Psoas muscle (tissue), 7 donors: ENCODE measurements at regions not wholly inside any gene's neighbourhood (a gene's known extent, or its start where the extent isn't known, plus 50 kb on each side); places are given as distances from the start of the nearest gene placed in this dataset.

Experiments
- ATAC-seq, 4 donors: fragments of 200-7000 bp; cut with Tn5 transposase; one replicate each; pipeline ENCODE4 v1.9.1; 2020; ENCODE audit warnings: moderate library complexity in 3 of 4, mild to moderate bottlenecking in 2 of 4
- DNase-seq, 2 donors: peaks; one replicate each; pipeline ENCODE4 v3.0.0-alpha.2; 2020
- H3K27ac ChIP-seq: fragments of 200-600 bp; one replicate; pipeline ENCODE4 v1.8.0; 2022
- H3K27me3 ChIP-seq, 3 donors: fragments of 200-600 bp in 1 of 3; one replicate each; pipeline versions ENCODE4 v1.6.1 to v1.8.0; 2013 to 2022; ENCODE audit warnings: low read length in 2 of 3, mild to moderate bottlenecking in 2 of 3, moderate library complexity in 1 of 3; ENCODE audit not compliant: insufficient read depth in 3 of 3
- H3K36me3 ChIP-seq, 2 donors: fragments of 200-600 bp in 1 of 2; one replicate each; pipeline versions ENCODE4 v1.6.1 to v1.8.0; 2013 to 2022; ENCODE audit warnings: low read depth in 1 of 2, mild to moderate bottlenecking in 1 of 2, moderate library complexity in 1 of 2; ENCODE audit not compliant: insufficient read depth in 1 of 2
- H3K4me1 ChIP-seq: fragments of 200-600 bp; one replicate; pipeline ENCODE4 v1.8.0; 2022
- H3K4me3 ChIP-seq: fragments of 200-600 bp; one replicate; pipeline ENCODE4 v1.8.0; 2022; ENCODE audit warnings: mild to moderate bottlenecking
- H3K9me3 ChIP-seq: fragments of 200-600 bp; one replicate; pipeline ENCODE4 v1.8.0; 2022
- CTCF ChIP-seq: fragments of 200-600 bp; IDR thresholded peaks from one replicate; pipeline ENCODE4 v1.8.0; 2022; ENCODE audit warnings: antibody characterized with exemption
- WGBS, 3 donors: extraction: QIAGEN DNeasy Blood & Tissue Kit; methylation state at CpG; one replicate each; pipeline versions ENCODE4 v1.1.6 to v1.1.7; 2013; 5-methylcytosine and 5-hydroxymethylcytosine counted together
- intact Hi-C, 2 donors: fragments of 100-400 bp; cut with DNase I; formaldehyde crosslinking; loops; one replicate each; pipeline versions ENCODE4 v1.11.0 to v1.14.2; 2022
- donor health status: healthy with polysubstance abuse.
- donor health status: DM: no; HTN: no; CAD: no; lungs with moderate emphysema.
- donor health status: Bipolar disorder and iron deficiency.
- donor health status: healthy.
- donor health status: DM: yes; HTN: yes; CAD: no.
- donor health status: DM: no; HTN: no; CAD: no.
- donor health status: DM: yes; HTN: yes; CAD: no.

GRCh38 chr15:96564546-96564945 lies 234.0 kb downstream of the NR2F2 start:
- Histone ChIP-seq H3K36me3 (no peaks in the 10 kb centered on the region), H3K27me3 (peaks cover 0 to 7% (median 1%) of the 10 kb centered on the region in 3 donors), H3K4me3 (no peak overlapping the region), H3K4me1 (no peaks in the 10 kb centered on the region), H3K9me3 (no peaks in the 10 kb centered on the region), H3K27ac (no peak overlapping the region)
- ATAC-seq: no peak
- intact Hi-C loops: no loop called here
- TF ChIP-seq CTCF: no peak
- 52 to 80% (median 57%) methylated on average over 3 of the region's 3 CpGs for WGBS, 3 donors
- DNase-seq: no peak

- 64 to 78% (median 72%) methylated on average over 2 of the region's 2 CpGs for WGBS, 3 donors
- no peaks in the 10 kb centered on the region for H3K9me3 ChIP-seq
- intact Hi-C loops: no loop called here
- H3K27me3 ChIP-seq: peaks cover 0 to 7% (median 1%) of the 10 kb centered on the region in 3 donors
- no peaks in the 10 kb centered on the region for H3K4me1 ChIP-seq
- ATAC-seq (no peak), DNase-seq (no peak)
- H3K4me3 ChIP-seq: no peak overlapping the region
- H3K27ac ChIP-seq: no peak overlapping the region
- no peaks in the 10 kb centered on the region for H3K36me3 ChIP-seq
- TF ChIP-seq CTCF: no peak
Observed at GRCh38 chr15:96565266-96565665, 234.8 kb downstream of the NR2F2 start.

GRCh38 chr15:96574782-96575181 lies 244.3 kb downstream of the NR2F2 start:
- Histone ChIP-seq H3K9me3 (no peaks in the 10 kb centered on the region), H3K4me1 (no peaks in the 10 kb centered on the region), H3K27me3 (peaks cover 0 to 2% (median 1%) of the 10 kb centered on the region in 3 donors), H3K27ac (no peak overlapping the region), H3K36me3 (no peaks in the 10 kb centered on the region), H3K4me3 (no peak overlapping the region)
- ATAC-seq (no peak), DNase-seq (no peak)
- TF ChIP-seq CTCF: no peak
- 62 to 66% (median 63%) methylated on average over 10 of the region's 10 CpGs for WGBS, 3 donors
- intact Hi-C loops: no loop called here

GRCh38 chr15:96576596-96576995 lies 246.1 kb downstream of the NR2F2 start:
- DNase-seq (no peak), ATAC-seq (no peak)
- intact Hi-C loops: no loop called here
- Histone ChIP-seq H3K36me3 (no peaks in the 10 kb centered on the region), H3K27ac (no peak overlapping the region), H3K4me3 (no peak overlapping the region), H3K4me1 (no peaks in the 10 kb centered on the region), H3K27me3 (peaks cover 0 to 1% (median 0%) of the 10 kb centered on the region in 3 donors), H3K9me3 (no peaks in the 10 kb centered on the region)
- 82 to 85% (median 83%) methylated on average over 6 of the region's 6 CpGs for WGBS, 3 donors
- TF ChIP-seq CTCF: no peak

- no peaks in the 10 kb centered on the region for H3K4me1 ChIP-seq
- intact Hi-C loops: no loop called here
- ATAC-seq (no peak), DNase-seq (no peak)
- no peak overlapping the region for H3K27ac ChIP-seq
- H3K9me3 ChIP-seq: no peaks in the 10 kb centered on the region
- TF ChIP-seq CTCF: no peak
- no peaks in the 10 kb centered on the region for H3K36me3 ChIP-seq
- 63 to 71% (median 69%) methylated on average over 5 of the region's 5 CpGs for WGBS, 3 donors
- peaks cover 0 to 1% (median 0%) of the 10 kb centered on the region in 3 donors for H3K27me3 ChIP-seq
- H3K4me3 ChIP-seq: no peak overlapping the region
Observed at GRCh38 chr15:96578393-96578792, 247.9 kb downstream of the NR2F2 start.
